Mesendoderm (in vitro differentiated cells): ENCODE measurements at regions not wholly inside any gene's neighbourhood (a gene's known extent, or its start where the extent isn't known, plus 50 kb on each side); places are given as distances from the start of the nearest gene placed in this dataset.
"Not testable (repeated sequence)": the region's sequence is repeated elsewhere in the genome, so short reads cannot be mapped to it uniquely, and the experiment has no call there.

Experiments
- DNase-seq: peaks from one replicate; pipeline ENCODE4 v3.0.0; 2013
- H2AK5ac ChIP-seq: 2 replicates; pipeline ENCODE4 v1.6.1; 2013; ENCODE audit warnings: low read length, inconsistent platforms
- H2BK120ac ChIP-seq: 2 replicates; pipeline ENCODE4 v1.6.1; 2013; ENCODE audit warnings: low read depth, mild to moderate bottlenecking, low read length, moderate library complexity, mixed read lengths
- H2BK15ac ChIP-seq: replicated peaks from 2 replicates; pipeline ENCODE4 v1.6.1; 2013; ENCODE audit warnings: low read depth, mild to moderate bottlenecking, moderate library complexity
- H2BK5ac ChIP-seq: 2 replicates; pipeline ENCODE4 v1.6.1; 2013; ENCODE audit warnings: low read length, inconsistent platforms
- H3K18ac ChIP-seq: 2 replicates; pipeline ENCODE4 v1.6.1; 2013; ENCODE audit warnings: mild to moderate bottlenecking, low read length, mixed read lengths
- H3K23ac ChIP-seq: one replicate; pipeline ENCODE4 v1.6.1; 2013; ENCODE audit warnings: low read length
- H3K27ac ChIP-seq: 2 replicates; pipeline ENCODE4 v1.5.1; 2013; ENCODE audit warnings: low read depth, mild to moderate bottlenecking, inconsistent platforms, low read length, moderate library complexity
- H3K27me3 ChIP-seq: 2 replicates; pipeline ENCODE4 v1.6.1; 2013; ENCODE audit warnings: low read length, control low read depth, mild to moderate bottlenecking, inconsistent platforms; ENCODE audit not compliant: insufficient read depth, poor library complexity
- H3K36me3 ChIP-seq: 2 replicates; pipeline ENCODE4 v1.6.1; 2013; ENCODE audit warnings: low read length, inconsistent platforms; ENCODE audit not compliant: control insufficient read depth, insufficient read depth
- H3K4ac ChIP-seq: one replicate; pipeline ENCODE4 v1.6.1; 2013; ENCODE audit warnings: low read depth, mild to moderate bottlenecking, low read length, moderate library complexity
- H3K4me1 ChIP-seq: 2 replicates; pipeline ENCODE4 v1.6.1; 2013; ENCODE audit warnings: low read depth, low read length, inconsistent platforms; ENCODE audit not compliant: control insufficient read depth
- H3K4me2 ChIP-seq: 2 replicates; pipeline ENCODE4 v1.6.1; 2013; ENCODE audit warnings: low read length
- H3K4me3 ChIP-seq: 2 replicates; pipeline ENCODE4 v1.5.1; 2013; ENCODE audit warnings: mild to moderate bottlenecking, low read length
- H3K56ac ChIP-seq: one replicate; pipeline ENCODE4 v1.6.1; 2013; ENCODE audit warnings: low read length
- H3K79me1 ChIP-seq: 2 replicates; pipeline ENCODE4 v1.6.1; 2013; ENCODE audit warnings: low read length, inconsistent platforms
- H3K79me2 ChIP-seq: 2 replicates; pipeline ENCODE4 v1.6.1; 2013; ENCODE audit warnings: mild to moderate bottlenecking, low read length; ENCODE audit not compliant: control insufficient read depth, insufficient read depth
- H3K9ac ChIP-seq: 2 replicates; pipeline ENCODE4 v1.6.1; 2013; ENCODE audit warnings: low read length, inconsistent platforms
- H4K5ac ChIP-seq: one replicate; pipeline ENCODE4 v1.6.1; 2013; ENCODE audit warnings: low read length
- H4K8ac ChIP-seq: one replicate; pipeline ENCODE4 v1.6.1; 2013; ENCODE audit warnings: low read depth, mild to moderate bottlenecking, control low read depth, low read length, moderate library complexity
- WGBS: extraction: QIAGEN DNeasy Blood & Tissue Kit; methylation state at CpG from one replicate; pipeline ENCODE4 v1.1.7; 2013; ENCODE audit warnings: low lambda C conversion rate, missing lambda C conversion rate; ENCODE audit not compliant: insufficient coverage; ENCODE audit errors: extremely low coverage; 5-methylcytosine and 5-hydroxymethylcytosine counted together

DNA sequence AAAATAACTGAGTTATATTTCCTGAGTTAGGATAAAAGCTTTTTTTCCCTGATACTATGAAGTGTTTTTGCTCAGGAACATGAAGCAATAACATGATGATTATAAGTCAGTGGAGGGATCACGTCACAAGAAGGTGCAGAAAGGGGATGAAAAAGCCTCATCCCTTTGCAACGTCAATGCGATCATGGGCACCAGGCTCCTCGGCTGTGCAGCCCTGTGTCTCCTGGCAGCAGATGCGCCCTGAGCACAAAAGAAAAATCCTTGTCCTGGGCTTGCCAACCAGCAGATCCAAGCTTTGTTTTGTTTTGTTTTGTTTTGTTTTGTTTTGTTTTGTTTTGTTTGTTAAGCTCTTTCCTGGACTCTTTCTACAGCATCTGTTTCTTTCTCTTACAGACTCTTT is 103.5 kb upstream of the PRSS1 start:
- no peak overlapping the region for H3K23ac ChIP-seq
- H3K4me3 ChIP-seq: no peak overlapping the region
- no CpG with 5 or more reads among the region's 5 CpGs for WGBS
- no peak overlapping the region for H3K4ac ChIP-seq
- H2BK15ac ChIP-seq: no peak overlapping the region
- no peaks in the 10 kb centered on the region for H3K27me3 ChIP-seq
- no peak overlapping the region for H3K18ac ChIP-seq
- no peak overlapping the region for H3K4me2 ChIP-seq
- H3K4me1 ChIP-seq: no peaks in the 10 kb centered on the region
- H3K9ac ChIP-seq: no peak overlapping the region
- H2BK5ac ChIP-seq: no peak overlapping the region
- H2AK5ac ChIP-seq: no peak overlapping the region
- H3K79me1 ChIP-seq: no peaks in the 10 kb centered on the region
- DNase-seq: no peak
- H4K8ac ChIP-seq: no peak overlapping the region
- H3K27ac ChIP-seq: no peak overlapping the region
- no peaks in the 10 kb centered on the region for H3K79me2 ChIP-seq
- H3K56ac ChIP-seq: no peak overlapping the region
- H4K5ac ChIP-seq: no peak overlapping the region
- no peaks in the 10 kb centered on the region for H3K36me3 ChIP-seq
- H2BK120ac ChIP-seq: no peak overlapping the region

DNA sequence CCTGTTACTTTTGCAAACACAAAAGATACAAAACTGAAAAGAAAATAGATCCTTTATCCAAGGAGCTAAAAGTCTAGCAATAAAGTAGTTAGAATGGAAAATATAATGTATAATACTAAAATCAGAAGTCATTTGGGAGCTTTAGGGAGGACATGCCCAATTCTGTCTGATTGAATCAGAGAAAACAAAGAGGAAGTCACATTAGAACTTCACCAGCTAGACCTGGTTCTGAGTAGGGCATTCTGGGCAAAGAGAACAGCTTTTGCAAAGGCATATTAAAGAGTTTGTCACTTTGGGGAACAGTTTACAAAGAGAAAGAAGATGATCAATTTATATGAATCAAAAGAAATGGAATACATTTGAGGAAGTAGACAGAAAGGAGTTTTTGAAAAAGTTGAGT is 107.0 kb upstream of the PRSS1 start:
- Histone ChIP-seq H3K4me1 (no peaks in the 10 kb centered on the region), H3K4me3 (no peak overlapping the region), H2BK120ac (no peak overlapping the region), H3K79me2 (no peaks in the 10 kb centered on the region), H4K8ac (no peak overlapping the region), H2BK15ac (no peak overlapping the region), H3K4me2 (no peak overlapping the region), H3K27me3 (no peaks in the 10 kb centered on the region), H3K27ac (no peak overlapping the region), H3K56ac (no peak overlapping the region), H4K5ac (no peak overlapping the region), H3K23ac (no peak overlapping the region), H2BK5ac (no peak overlapping the region), H3K18ac (no peak overlapping the region), H3K36me3 (no peaks in the 10 kb centered on the region), H3K4ac (no peak overlapping the region), H3K79me1 (no peaks in the 10 kb centered on the region), H3K9ac (no peak overlapping the region), H2AK5ac (no peak overlapping the region)
- no peak for DNase-seq

GRCh38 chr7:142641252-142641651 is 108.0 kb upstream of the PRSS1 start:
- no CpG with 5 or more reads among the region's 4 CpGs for WGBS
- not testable (repeated sequence) for DNase-seq, H3K36me3 ChIP-seq, H3K4ac ChIP-seq, H3K27ac ChIP-seq, H3K4me1 ChIP-seq, H3K27me3 ChIP-seq, H2BK5ac ChIP-seq, H4K5ac ChIP-seq, H3K23ac ChIP-seq, H2BK15ac ChIP-seq, H3K4me3 ChIP-seq, H2BK120ac ChIP-seq, H3K56ac ChIP-seq, H3K18ac ChIP-seq, H2AK5ac ChIP-seq, H3K79me1 ChIP-seq, H3K9ac ChIP-seq, H3K4me2 ChIP-seq, H3K79me2 ChIP-seq, H4K8ac ChIP-seq

DNA sequence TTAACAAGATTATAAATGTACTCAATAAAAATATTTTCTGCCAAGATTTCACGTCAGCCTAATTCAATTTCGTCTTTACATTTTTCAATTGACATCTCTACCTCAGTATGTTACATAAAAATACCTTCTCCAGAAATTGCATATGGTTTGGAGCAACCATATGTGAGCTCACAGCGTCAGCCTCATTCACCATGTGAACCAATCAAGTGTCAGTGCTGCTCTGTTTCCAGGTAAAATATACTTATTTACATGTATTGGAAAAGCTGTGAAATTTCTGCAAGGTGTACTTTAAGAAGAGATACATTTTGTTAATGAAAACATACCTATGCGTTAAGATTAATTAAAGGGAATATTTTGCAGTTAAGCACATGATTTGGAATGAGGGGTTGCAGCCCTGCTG is 110.7 kb upstream of the PRSS1 start:
- H3K27me3 ChIP-seq: no peaks in the 10 kb centered on the region
- no peaks in the 10 kb centered on the region for H3K4me1 ChIP-seq
- no peak overlapping the region for H3K27ac ChIP-seq
- WGBS: 100% methylated on average over 2 of the region's 4 CpGs
- H3K56ac ChIP-seq: no peak overlapping the region
- no peak overlapping the region for H2BK15ac ChIP-seq
- H3K9ac ChIP-seq: no peak overlapping the region
- no peak overlapping the region for H4K8ac ChIP-seq
- no peak for DNase-seq
- H4K5ac ChIP-seq: no peak overlapping the region
- no peak overlapping the region for H2BK120ac ChIP-seq
- no peak overlapping the region for H3K4me2 ChIP-seq
- H3K18ac ChIP-seq: no peak overlapping the region
- H3K36me3 ChIP-seq: no peaks in the 10 kb centered on the region
- no peak overlapping the region for H3K4ac ChIP-seq
- no peak overlapping the region for H2AK5ac ChIP-seq
- H3K79me1 ChIP-seq: no peaks in the 10 kb centered on the region
- no peak overlapping the region for H3K23ac ChIP-seq
- H2BK5ac ChIP-seq: no peak overlapping the region
- no peaks in the 10 kb centered on the region for H3K79me2 ChIP-seq
- no peak overlapping the region for H3K4me3 ChIP-seq

DNA sequence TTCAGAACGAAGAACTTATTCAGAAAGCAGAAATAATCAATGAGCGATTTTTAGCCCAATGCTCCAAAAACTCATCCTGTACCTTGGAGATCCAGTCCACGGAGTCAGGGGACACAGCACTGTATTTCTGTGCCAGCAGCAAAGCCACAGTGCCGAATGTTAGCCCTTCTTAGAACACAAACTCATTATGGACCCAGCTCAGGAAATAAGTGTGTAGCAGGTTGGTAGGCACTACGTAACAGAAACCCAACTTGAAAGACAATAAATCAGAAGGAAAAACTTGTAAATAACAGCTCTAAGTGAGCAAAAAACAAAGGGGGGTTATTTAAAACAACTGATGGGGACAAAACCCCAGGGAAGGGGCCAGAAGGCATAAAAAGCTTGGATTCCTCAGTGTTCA is 112.0 kb upstream of the PRSS1 start:
- no peak overlapping the region for H2AK5ac ChIP-seq
- H3K79me2 ChIP-seq: no peaks in the 10 kb centered on the region
- no peak overlapping the region for H3K9ac ChIP-seq
- H4K8ac ChIP-seq: no peak overlapping the region
- no peak overlapping the region for H2BK15ac ChIP-seq
- no peak overlapping the region for H3K4me3 ChIP-seq
- WGBS: no CpG with 5 or more reads among the region's 5 CpGs
- no peak overlapping the region for H3K56ac ChIP-seq
- no peaks in the 10 kb centered on the region for H3K36me3 ChIP-seq
- H3K4me1 ChIP-seq: no peaks in the 10 kb centered on the region
- no peak overlapping the region for H4K5ac ChIP-seq
- H3K79me1 ChIP-seq: no peaks in the 10 kb centered on the region
- H3K4me2 ChIP-seq: no peak overlapping the region
- no peak overlapping the region for H3K18ac ChIP-seq
- H3K23ac ChIP-seq: no peak overlapping the region
- H2BK120ac ChIP-seq: no peak overlapping the region
- no peak overlapping the region for H2BK5ac ChIP-seq
- no peak for DNase-seq
- H3K4ac ChIP-seq: no peak overlapping the region
- no peak overlapping the region for H3K27ac ChIP-seq
- no peaks in the 10 kb centered on the region for H3K27me3 ChIP-seq

DNA sequence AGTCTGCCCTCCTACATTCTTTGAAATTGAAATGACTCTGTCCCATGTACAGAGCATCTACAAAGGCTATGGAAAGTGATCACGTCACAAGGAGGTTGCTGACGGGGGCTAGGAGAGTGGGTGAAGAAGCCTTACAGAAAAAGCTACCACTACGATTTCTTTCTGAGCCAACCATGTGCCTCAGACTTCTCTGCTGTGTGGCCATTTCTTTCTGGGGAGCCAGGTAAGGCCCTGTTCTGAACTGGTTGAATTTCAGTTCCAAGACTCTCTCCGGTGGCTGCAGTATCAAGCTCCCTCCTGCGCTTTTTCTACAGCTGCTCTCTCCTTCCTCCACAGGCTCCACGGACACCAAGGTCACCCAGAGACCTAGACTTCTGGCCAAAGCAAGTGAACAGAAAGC is 112.5 kb upstream of the PRSS1 start:
- H3K27me3 ChIP-seq: no peaks in the 10 kb centered on the region
- H3K4me3 ChIP-seq: no peak overlapping the region
- WGBS: no CpG with 5 or more reads among the region's 6 CpGs
- H2BK15ac ChIP-seq: no peak overlapping the region
- H4K8ac ChIP-seq: no peak overlapping the region
- no peak for DNase-seq
- H3K36me3 ChIP-seq: no peaks in the 10 kb centered on the region
- H3K4me1 ChIP-seq: no peaks in the 10 kb centered on the region
- H3K79me2 ChIP-seq: no peaks in the 10 kb centered on the region
- no peak overlapping the region for H3K27ac ChIP-seq
- no peak overlapping the region for H3K4ac ChIP-seq
- no peak overlapping the region for H3K9ac ChIP-seq
- H2BK5ac ChIP-seq: no peak overlapping the region
- no peak overlapping the region for H2BK120ac ChIP-seq
- H3K18ac ChIP-seq: no peak overlapping the region
- no peak overlapping the region for H3K23ac ChIP-seq
- H4K5ac ChIP-seq: no peak overlapping the region
- H2AK5ac ChIP-seq: no peak overlapping the region
- no peak overlapping the region for H3K4me2 ChIP-seq
- H3K79me1 ChIP-seq: no peaks in the 10 kb centered on the region
- no peak overlapping the region for H3K56ac ChIP-seq
